Ishikawa (cell line): ENCODE measurements at regions not wholly inside any gene's neighbourhood (a gene's known extent, or its start where the extent isn't known, plus 50 kb on each side); places are given as distances from the start of the nearest gene placed in this dataset.

Source experiments
- CEBPB ChIP-seq: IDR thresholded peaks from 2 replicates; pipeline ENCODE4 v1.6.1; 2012
- CREB1 ChIP-seq: IDR thresholded peaks from 2 replicates; pipeline ENCODE4 v1.6.1; 2012; ENCODE audit warnings: low read depth
- EP300 ChIP-seq: IDR thresholded peaks from 2 replicates; pipeline ENCODE4 v1.6.1; 2012; ENCODE audit warnings: borderline replicate concordance
- FOXM1 ChIP-seq: IDR thresholded peaks from 2 replicates; pipeline ENCODE4 v1.6.1; 2012; ENCODE audit warnings: low read depth, borderline replicate concordance
- MAX ChIP-seq: IDR thresholded peaks from 2 replicates; pipeline ENCODE4 v1.6.1; 2012
- NFIC ChIP-seq: IDR thresholded peaks from 2 replicates; pipeline ENCODE4 v1.6.1; 2012
- RAD21 ChIP-seq: IDR thresholded peaks from 2 replicates; pipeline ENCODE4 v1.6.1; 2012; ENCODE audit warnings: low read depth
- REST ChIP-seq: IDR thresholded peaks from 2 replicates; pipeline ENCODE4 v1.6.1; 2012; ENCODE audit warnings: low read depth, mild to moderate bottlenecking
- TAF1 ChIP-seq: IDR thresholded peaks from 2 replicates; pipeline ENCODE4 v1.6.1; 2012; ENCODE audit warnings: low read depth, mild to moderate bottlenecking
- TCF12 ChIP-seq: IDR thresholded peaks from 2 replicates; pipeline ENCODE4 v1.6.1; 2012; ENCODE audit warnings: low read depth
- TEAD4 ChIP-seq: IDR thresholded peaks from 2 replicates; pipeline ENCODE4 v1.6.1; 2012
- USF1 ChIP-seq: IDR thresholded peaks from 2 replicates; pipeline ENCODE4 v1.6.1; 2012
- YY1 ChIP-seq: IDR thresholded peaks from 2 replicates; pipeline ENCODE4 v1.6.1; 2012; ENCODE audit warnings: low read depth

GRCh38 chr2:107589079-107589491, 237.6 kb upstream of the RGPD4 start:
- no peak for TF ChIP-seq EP300
- no peak for TF ChIP-seq CEBPB
- TF ChIP-seq REST, result no peak
- no peak for TF ChIP-seq USF1
- TF ChIP-seq TCF12, result no peak
- no peak for TF ChIP-seq NFIC
- TF ChIP-seq TAF1, result no peak
- TF ChIP-seq MAX, result no peak
- no peak for TF ChIP-seq CREB1
- TF ChIP-seq TEAD4, result no peak
- TF ChIP-seq RAD21, result no peak
- TF ChIP-seq YY1, result no peak
- no peak for TF ChIP-seq FOXM1
